Activated T-cell treated with anti-CD3 and anti-CD28 coated beads for 4 hours (primary cell): ENCODE measurements at regions not wholly inside any gene's neighbourhood (a gene's known extent, or its start where the extent isn't known, plus 50 kb on each side); places are given as distances from the start of the nearest gene placed in this dataset.
"Not testable (repeated sequence)": the region's sequence is repeated elsewhere in the genome, so short reads cannot be mapped to it uniquely, and the experiment has no call there.

ENCODE experiments used
- DNase-seq: peaks from one replicate; pipeline ENCODE4 v3.0.0-alpha.2; 2020

- DNase-seq, result no peak
Observed at GRCh38 chr9:100819980-100820379, 208.5 kb upstream of the PLPPR1 start.

DNA sequence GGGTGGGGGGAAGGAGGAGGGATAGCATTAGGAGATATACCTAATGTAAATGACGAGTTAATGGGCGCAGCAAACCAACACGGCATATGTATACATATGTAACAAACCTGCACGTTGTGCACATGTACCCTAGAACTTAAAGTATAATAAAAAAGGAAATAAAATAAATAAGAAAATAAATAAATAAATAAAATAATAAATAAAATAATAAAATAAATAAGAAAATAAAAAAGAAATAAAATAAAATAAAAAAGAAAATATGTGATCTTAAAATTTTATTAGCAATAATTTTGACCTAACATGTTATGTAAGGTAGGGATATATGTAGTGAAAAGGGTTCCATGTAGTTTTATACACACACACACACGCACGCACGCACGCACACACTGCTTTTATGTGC lies 195.5 kb upstream of the PLPPR1 start:
- not testable (repeated sequence) for DNase-seq

- no peak for DNase-seq
Observed at GRCh38 chr9:100838857-100839256, 189.7 kb upstream of the PLPPR1 start.

DNA sequence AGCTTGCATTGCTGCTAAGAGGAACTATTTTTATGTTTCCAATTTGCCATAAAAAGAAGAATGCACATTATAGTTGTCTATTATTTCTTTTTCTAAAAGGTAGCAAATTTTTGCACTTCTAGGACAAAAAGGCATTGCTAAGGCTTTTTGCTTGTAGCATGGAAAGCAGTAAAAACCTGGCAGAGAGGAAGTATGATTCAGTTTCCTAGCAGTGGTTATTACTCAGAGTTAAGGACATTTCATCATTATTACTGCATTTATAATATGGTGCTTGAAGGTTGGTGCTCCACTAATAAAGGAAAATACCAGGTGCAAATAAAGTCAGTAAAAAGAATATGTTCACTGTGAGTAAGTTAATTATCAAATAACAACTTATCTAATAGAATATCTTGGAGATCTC lies 179.8 kb upstream of the PLPPR1 start:
- DNase-seq, result no peak

DNA sequence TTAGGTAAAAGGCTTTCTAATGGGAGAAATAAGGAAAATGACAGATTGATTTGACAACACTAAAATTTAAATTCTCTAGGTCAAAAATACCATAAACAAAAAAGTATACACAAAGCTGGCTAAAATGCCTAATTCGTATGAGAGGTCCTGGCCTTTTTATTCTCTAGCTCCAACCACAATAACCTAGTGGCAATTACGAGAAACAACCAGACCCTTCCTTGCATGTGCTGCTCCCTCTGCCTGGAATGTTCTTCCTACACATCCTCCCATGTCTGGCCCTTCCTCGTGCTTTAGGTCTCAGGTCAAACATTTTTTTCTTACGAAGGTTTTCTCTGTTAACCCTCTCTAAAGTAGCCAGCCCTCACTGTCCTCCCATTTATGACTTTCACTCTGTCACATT lies 176.4 kb upstream of the PLPPR1 start:
- no peak for DNase-seq

DNA sequence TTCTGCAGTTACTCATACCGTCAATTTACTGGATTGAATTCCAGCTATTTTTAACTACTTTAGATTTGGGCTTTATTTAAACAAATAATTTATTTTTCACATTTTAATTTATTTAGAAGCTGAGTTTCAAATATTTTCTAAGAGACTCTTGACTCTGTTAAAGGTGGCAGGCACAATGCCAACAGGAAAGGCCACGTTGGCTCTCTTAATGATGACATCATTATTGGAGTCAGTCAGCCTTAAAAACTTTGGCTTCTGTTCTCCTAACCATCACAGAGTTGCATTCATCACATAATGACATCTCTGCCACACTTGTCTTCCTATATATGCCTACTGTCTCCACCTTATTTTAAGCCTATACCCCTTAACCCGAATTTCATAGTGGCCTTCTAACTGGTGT lies 172.3 kb upstream of the PLPPR1 start:
- DNase-seq, result no peak

DNA sequence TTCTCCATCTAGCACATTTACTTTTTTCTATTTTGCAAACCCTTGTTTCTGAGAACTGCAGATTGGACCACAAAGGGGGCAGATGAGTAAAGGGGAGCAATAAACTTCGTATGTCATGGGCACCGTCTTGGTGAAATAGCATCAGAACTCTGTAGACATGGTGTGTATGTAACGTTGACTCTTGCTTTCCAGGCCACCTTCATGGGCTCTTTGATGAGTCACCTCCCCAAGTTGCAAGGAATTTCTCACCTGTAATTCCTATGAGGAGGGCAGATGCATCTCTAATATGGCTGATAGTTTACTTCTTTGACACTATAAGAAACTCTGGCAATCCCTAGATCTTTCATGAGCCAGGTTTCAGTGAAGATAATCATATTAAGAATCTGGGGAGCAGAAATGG lies 163.4 kb upstream of the PLPPR1 start:
- DNase-seq, result no peak

DNA sequence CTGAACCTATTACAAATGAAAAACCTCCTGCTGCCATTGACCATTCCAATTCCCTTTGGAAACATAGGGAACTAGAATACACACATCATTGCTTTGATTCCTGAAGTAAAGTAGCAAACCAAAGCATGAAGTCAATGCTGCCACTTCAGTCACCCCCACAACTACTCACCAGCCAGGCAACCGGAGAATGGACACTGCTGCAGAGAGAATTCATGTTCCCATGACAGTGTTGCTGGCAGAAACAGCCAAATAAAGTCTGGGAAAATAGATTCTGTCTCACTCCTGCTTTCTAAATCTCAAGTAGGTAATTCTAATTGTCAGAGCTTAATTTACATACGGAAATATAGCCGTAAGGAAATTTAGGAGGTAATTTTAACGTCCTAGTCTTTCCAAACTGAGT lies 162.9 kb upstream of the PLPPR1 start:
- no peak for DNase-seq

DNA sequence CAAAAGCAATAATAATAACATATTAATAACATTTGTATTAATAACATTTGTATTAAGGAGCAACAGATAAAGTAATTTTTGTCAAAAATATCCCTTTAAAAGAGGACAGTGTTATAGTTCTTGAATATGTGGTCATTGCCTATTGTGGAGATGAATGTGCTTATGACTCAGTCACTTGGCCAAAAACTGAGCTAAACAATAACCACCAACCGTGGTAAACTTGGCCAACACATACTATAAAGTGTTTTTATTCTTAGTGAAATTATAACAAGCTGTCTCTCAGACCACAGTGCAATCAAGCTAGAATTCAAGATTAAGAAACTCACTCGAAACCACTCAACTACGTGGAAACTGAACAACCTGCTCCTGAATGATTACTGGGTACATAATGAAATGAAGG lies 159.2 kb upstream of the PLPPR1 start:
- DNase-seq, result no peak

- no peak for DNase-seq
Observed at GRCh38 chr9:100879884-100880283, 148.6 kb upstream of the PLPPR1 start.

DNA sequence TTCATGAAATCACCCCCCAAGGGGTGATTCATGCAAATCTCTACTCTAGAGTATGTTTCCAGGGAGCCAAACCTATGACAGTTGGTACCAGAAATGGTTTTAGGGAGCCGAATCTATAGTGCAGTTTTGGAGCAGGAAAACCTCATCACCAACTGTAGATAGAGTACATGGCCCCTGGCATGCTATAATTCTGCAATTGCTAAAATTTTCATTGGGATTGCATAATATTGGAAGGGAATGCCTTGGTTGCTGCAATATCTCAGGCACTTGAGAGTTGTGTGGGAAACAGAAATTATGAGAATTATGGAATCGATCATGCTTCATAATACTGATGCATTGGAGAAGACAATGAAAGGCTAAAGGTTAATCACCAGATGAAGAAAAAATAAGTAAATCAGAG lies 148.2 kb upstream of the PLPPR1 start:
- no peak for DNase-seq

- DNase-seq, result no peak
Observed at GRCh38 chr9:100884518-100884917, 144.0 kb upstream of the PLPPR1 start.

DNA sequence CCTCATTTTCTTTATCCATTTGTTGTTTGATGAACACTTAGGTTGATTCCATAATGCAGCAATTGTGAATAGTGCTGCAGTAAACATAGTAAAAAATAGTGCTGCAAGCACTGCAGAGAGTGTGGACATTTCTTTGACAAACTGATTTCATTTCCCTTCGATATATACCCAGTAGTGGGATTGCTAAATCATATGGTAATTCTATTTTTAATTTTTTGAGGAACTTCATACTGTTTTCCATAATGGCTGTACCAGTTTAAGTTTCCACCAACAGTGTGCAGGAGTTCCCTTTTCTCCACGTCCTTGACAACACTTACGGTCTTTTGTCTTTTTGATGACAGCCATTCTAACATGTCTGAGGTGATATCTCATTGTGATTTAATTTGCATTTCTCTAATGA lies 138.2 kb upstream of the PLPPR1 start:
- DNase-seq, result no peak

DNA sequence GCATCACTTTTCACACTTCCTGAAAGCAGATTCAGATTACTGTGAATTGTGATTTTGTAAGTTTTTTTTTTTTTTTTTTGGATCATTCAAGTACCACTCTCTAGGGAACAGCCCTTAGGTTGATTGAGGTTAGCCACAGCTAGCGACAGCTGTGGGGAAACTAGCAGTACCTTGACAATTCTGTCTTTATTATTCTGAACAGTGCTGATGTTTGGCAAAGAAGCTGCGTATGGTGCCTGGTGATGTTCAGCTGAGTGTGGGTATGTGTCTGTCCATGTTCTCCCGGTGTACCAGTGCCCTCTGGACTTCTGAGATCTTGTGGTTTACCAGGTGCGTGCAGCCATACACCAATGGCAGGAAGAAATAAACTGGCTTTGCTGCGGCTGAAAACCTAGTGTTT lies 117.3 kb upstream of the PLPPR1 start:
- DNase-seq, result no peak

DNA sequence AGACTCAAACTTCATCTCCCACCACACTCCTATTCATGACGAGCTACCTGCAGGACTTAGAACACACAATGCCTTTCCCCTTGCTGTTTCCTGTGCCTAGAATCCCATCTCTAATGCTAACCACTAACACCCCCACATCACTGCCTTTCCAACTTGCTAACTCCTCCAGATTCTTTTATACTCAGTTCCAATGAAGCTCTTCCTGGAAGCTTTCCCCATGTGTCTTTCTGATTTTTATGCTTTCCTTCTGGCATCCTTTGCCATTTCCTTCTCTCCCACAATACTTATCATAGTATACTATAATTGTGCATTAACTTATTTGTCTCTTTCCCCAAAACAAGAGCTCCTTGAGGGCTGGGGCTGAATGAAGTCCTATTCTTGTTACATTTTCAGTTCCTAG lies 115.3 kb upstream of the PLPPR1 start:
- DNase-seq, result no peak

- no peak for DNase-seq
Observed at GRCh38 chr9:100914266-100914665, 114.3 kb upstream of the PLPPR1 start.

DNA sequence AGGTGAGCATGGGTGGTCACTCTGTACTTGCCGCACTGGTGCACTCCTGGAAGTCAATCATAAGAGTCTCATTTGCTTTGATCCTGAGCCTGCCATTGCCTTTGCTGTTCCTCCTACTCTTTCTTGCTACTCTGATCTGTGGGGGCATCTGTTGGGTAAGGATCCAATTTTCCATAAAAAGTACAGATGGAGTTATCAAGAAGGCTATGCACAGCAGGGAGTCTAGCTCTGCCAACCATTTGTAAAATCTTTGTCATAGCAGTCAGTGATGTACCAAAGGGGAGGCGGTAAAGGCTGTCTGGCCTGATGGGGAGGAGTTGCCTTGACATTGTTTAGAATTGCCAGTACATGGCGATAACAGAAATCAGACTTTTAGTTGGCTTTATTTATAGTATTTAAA lies 109.0 kb upstream of the PLPPR1 start:
- DNase-seq, result no peak

- DNase-seq, result no peak
Observed at GRCh38 chr9:100926366-100926765, 102.2 kb upstream of the PLPPR1 start.

DNA sequence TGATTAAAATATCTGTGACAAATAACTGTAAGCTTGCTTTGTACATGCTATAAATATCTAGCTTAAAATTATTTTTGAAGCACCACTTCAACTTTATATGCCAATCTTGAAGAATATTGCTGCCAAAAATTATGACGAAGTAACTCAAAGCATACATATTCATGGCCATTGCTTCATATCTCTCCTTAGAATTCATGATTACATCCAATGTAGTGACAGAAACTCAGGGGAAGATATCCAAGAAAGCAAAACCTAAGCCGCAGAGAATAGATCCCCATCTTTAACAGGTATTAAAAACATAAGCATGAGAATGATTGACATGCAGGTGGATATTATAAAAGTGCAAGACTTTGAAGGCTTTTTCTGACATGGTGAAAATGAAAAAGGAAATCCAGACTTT lies 100.8 kb upstream of the PLPPR1 start:
- DNase-seq, result no peak

GRCh38 chr9:100933656-100934055 lies 94.9 kb upstream of the PLPPR1 start:
- no peak for DNase-seq

DNA sequence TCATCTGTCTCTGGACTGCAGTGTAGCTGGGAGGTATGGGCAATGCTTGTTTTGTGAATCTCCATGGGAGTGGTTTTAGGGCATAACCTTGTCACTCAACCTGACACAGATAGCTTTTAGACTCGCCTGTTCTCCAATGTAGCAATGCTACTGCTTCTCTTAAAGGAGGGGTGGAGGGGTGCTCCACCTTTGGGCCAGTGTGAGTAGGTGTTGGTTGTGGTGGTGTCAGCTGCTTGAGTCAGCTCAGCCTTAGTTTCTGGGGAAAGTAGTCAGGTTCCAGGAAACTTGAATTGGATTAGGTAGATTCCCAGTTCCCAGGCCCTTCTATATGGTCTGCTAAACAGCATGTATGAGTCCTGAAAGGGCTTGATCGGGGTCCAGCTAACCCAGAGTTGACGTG lies 91.1 kb upstream of the PLPPR1 start:
- no peak for DNase-seq

GRCh38 chr9:100938507-100938906 lies 90.0 kb upstream of the PLPPR1 start:
- DNase-seq, result no peak

GRCh38 chr9:100939636-100940035 lies 88.9 kb upstream of the PLPPR1 start:
- no peak for DNase-seq

DNA sequence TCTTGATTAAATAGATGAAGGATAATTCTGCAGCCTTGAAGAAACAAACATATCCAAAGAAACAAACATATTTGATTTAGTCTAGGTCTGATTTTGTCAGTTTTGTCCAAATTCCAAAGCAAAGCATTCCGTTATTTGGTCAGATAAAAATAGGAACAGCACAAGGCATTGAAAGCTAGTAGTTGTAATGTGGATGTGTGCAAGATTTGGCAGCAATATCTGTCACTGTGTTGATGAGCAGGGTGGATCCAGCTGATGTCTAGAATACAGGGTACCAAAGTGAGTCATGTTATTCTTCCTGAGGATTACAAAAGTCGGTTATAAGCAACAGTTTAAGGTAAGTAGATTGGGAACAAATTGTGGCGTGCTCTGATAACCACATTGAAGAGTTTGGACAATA lies 69.3 kb upstream of the PLPPR1 start:
- no peak for DNase-seq
